ENCODE measurements at regions not wholly inside any gene's neighbourhood (a gene's known extent, or its start where the extent isn't known, plus 50 kb on each side); places are given as distances from the start of the nearest gene placed in this dataset.

GRCh38 chr4:22241415-22241814, 274.5 kb downstream of the ADGRA3 start:
- no CpG with 5 or more reads among the region's 2 CpGs for WGBS, 2 donors (ENCODE audit: extremely low coverage in 2 of 2, insufficient read length in 2 of 2, insufficient replicate concordance in 1 of 2)
- Histone ChIP-seq H4K91ac (ENCODE audit: low read depth, low read length, poor library complexity) (no peak overlapping the region), H3K4me2 (ENCODE audit: insufficient read depth, low read length, poor library complexity, severe bottlenecking) (no peak overlapping the region)

GRCh38 chr4:22240814-22241213, 275.1 kb downstream of the ADGRA3 start:
- H3K4me3 ChIP-seq (ENCODE audit: low read length in 2 of 2): no peak overlapping the region
- no peak overlapping the region for H3K14ac ChIP-seq (ENCODE audit: low read length)
- H2BK5ac ChIP-seq (ENCODE audit: low read length): no peak overlapping the region
- no peak overlapping the region for H3K4ac ChIP-seq (ENCODE audit: low read length)
- no CpG with 5 or more reads among the region's 4 CpGs for WGBS, 2 donors (ENCODE audit: extremely low coverage in 2 of 2, insufficient read length in 2 of 2, insufficient replicate concordance in 1 of 2)
- no peak overlapping the region for H2BK120ac ChIP-seq (ENCODE audit: low read depth, low read length)
- H3K9me3 ChIP-seq (replicated peaks in 1 of 2; ENCODE audit: control insufficient read depth in 2 of 2, insufficient read depth in 1 of 2, low read depth in 1 of 2, low read length in 2 of 2): no peaks in the 10 kb centered on the region
- no peak overlapping the region for H3K9ac ChIP-seq (ENCODE audit: low read depth, low read length, poor library complexity)
- H2BK15ac ChIP-seq (ENCODE audit: low read length): no peak overlapping the region
- no peak overlapping the region for H4K91ac ChIP-seq (ENCODE audit: low read depth, low read length, poor library complexity)
- H2AK5ac ChIP-seq (ENCODE audit: low read depth, low read length): no peak overlapping the region
- no peak for DNase-seq (ENCODE audit: low spot score)
- H3K36me3 ChIP-seq (replicated peaks in 1 of 2; ENCODE audit: control insufficient read depth in 2 of 2, insufficient read depth in 2 of 2, low read length in 2 of 2): no peaks in the 10 kb centered on the region
- H3K18ac ChIP-seq (ENCODE audit: low read length): no peak overlapping the region
- H3K79me1 ChIP-seq (ENCODE audit: low read depth, low read length): no peaks in the 10 kb centered on the region
- H3K23ac ChIP-seq (ENCODE audit: low read depth, low read length, poor library complexity): no peak overlapping the region
- peaks cover 3 to 5% of the 10 kb centered on the region in 2 donors for H3K4me1 ChIP-seq (ENCODE audit: control insufficient read depth in 2 of 2, insufficient read depth in 1 of 2, low read depth in 1 of 2, low read length in 2 of 2)
- no peak overlapping the region for H4K8ac ChIP-seq (ENCODE audit: low read depth, low read length)
- no peak overlapping the region for H3K4me2 ChIP-seq (ENCODE audit: insufficient read depth, low read length, poor library complexity, severe bottlenecking)
- no peak overlapping the region for H3K27ac ChIP-seq (replicated peaks; ENCODE audit: low read length)
- H2BK12ac ChIP-seq (ENCODE audit: low read length): no peak overlapping the region
- H2AFZ ChIP-seq (ENCODE audit: low read length): no peak overlapping the region
- no peaks in the 10 kb centered on the region for H3K27me3 ChIP-seq (ENCODE audit: control insufficient read depth in 3 of 3, insufficient read depth in 3 of 3, low read depth in 1 of 3, low read length in 3 of 3)

More at GRCh38 chr4:22241415-22241814, 274.5 kb downstream of the ADGRA3 start:
- Histone ChIP-seq H3K4me1 (ENCODE audit: control insufficient read depth in 2 of 2, insufficient read depth in 1 of 2, low read depth in 1 of 2, low read length in 2 of 2) (peaks cover 3% of the 10 kb centered on the region in 2 donors), H4K8ac (ENCODE audit: low read depth, low read length) (no peak overlapping the region), H2BK15ac (ENCODE audit: low read length) (no peak overlapping the region), H3K14ac (ENCODE audit: low read length) (no peak overlapping the region), H3K27me3 (ENCODE audit: control insufficient read depth in 3 of 3, insufficient read depth in 3 of 3, low read depth in 1 of 3, low read length in 3 of 3) (no peaks in the 10 kb centered on the region), H2BK12ac (ENCODE audit: low read length) (no peak overlapping the region), H3K27ac (replicated peaks; ENCODE audit: low read length) (no peak overlapping the region), H3K79me1 (ENCODE audit: low read depth, low read length) (no peaks in the 10 kb centered on the region), H3K23ac (ENCODE audit: low read depth, low read length, poor library complexity) (no peak overlapping the region), H3K4ac (ENCODE audit: low read length) (no peak overlapping the region), H3K4me3 (ENCODE audit: low read length in 2 of 2) (no peak overlapping the region), H3K18ac (ENCODE audit: low read length) (no peak overlapping the region), H3K9me3 (replicated peaks in 1 of 2; ENCODE audit: control insufficient read depth in 2 of 2, insufficient read depth in 1 of 2, low read depth in 1 of 2, low read length in 2 of 2) (no peaks in the 10 kb centered on the region), H2AFZ (ENCODE audit: low read length) (no peak overlapping the region), H3K9ac (ENCODE audit: low read depth, low read length, poor library complexity) (no peak overlapping the region), H2BK120ac (ENCODE audit: low read depth, low read length) (no peak overlapping the region), H2AK5ac (ENCODE audit: low read depth, low read length) (no peak overlapping the region), H2BK5ac (ENCODE audit: low read length) (no peak overlapping the region), H3K36me3 (replicated peaks in 1 of 2; ENCODE audit: control insufficient read depth in 2 of 2, insufficient read depth in 2 of 2, low read length in 2 of 2) (no peaks in the 10 kb centered on the region)
- DNase-seq (ENCODE audit: low spot score): no peak

DNA sequence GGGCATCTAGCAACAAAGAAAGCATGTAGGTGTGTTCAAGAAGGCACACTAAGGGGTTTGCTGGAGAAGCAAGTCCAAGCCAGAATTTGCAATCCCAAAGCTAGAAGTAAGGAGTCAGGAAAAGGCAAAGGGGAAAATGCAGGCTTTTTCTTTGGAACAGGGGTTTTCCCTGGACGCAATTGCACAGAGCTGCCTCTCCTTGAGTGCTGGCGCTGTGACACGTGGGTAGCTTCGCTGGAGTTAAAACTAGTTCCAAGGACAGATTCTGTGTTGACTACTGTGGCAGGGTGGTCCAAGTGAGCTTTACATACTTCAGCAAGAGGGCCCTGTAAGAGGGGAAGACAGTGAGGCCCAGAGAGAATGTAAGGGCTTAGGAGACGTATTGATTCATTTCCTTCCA, 277.1 kb downstream of the ADGRA3 start:
- H3K4me3 ChIP-seq (ENCODE audit: low read length in 2 of 2): no peak overlapping the region
- DNase-seq (ENCODE audit: low spot score): no peak
- H2BK5ac ChIP-seq (ENCODE audit: low read length): no peak overlapping the region
- no CpG with 5 or more reads among the region's 5 CpGs for WGBS, 2 donors (ENCODE audit: extremely low coverage in 2 of 2, insufficient read length in 2 of 2, insufficient replicate concordance in 1 of 2)
- H2BK120ac ChIP-seq (ENCODE audit: low read depth, low read length): no peak overlapping the region
- no peak overlapping the region for H3K14ac ChIP-seq (ENCODE audit: low read length)
- H4K8ac ChIP-seq (ENCODE audit: low read depth, low read length): no peak overlapping the region
- peaks cover 3 to 5% of the 10 kb centered on the region in 2 donors for H3K4me1 ChIP-seq (ENCODE audit: control insufficient read depth in 2 of 2, insufficient read depth in 1 of 2, low read depth in 1 of 2, low read length in 2 of 2)
- no peak overlapping the region for H3K9ac ChIP-seq (ENCODE audit: low read depth, low read length, poor library complexity)
- H4K91ac ChIP-seq (ENCODE audit: low read depth, low read length, poor library complexity): no peak overlapping the region
- no peak overlapping the region for H3K4me2 ChIP-seq (ENCODE audit: insufficient read depth, low read length, poor library complexity, severe bottlenecking)
- H2AFZ ChIP-seq (ENCODE audit: low read length): peak overlapping the region; percentile 61
- no peaks in the 10 kb centered on the region for H3K79me1 ChIP-seq (ENCODE audit: low read depth, low read length)
- no peak overlapping the region for H2AK5ac ChIP-seq (ENCODE audit: low read depth, low read length)
- H3K27me3 ChIP-seq (ENCODE audit: control insufficient read depth in 3 of 3, insufficient read depth in 3 of 3, low read depth in 1 of 3, low read length in 3 of 3): no peaks in the 10 kb centered on the region
- H3K9me3 ChIP-seq (replicated peaks in 1 of 2; ENCODE audit: control insufficient read depth in 2 of 2, insufficient read depth in 1 of 2, low read depth in 1 of 2, low read length in 2 of 2): no peaks in the 10 kb centered on the region
- no peak overlapping the region for H3K27ac ChIP-seq (replicated peaks; ENCODE audit: low read length)
- H3K18ac ChIP-seq (ENCODE audit: low read length): no peak overlapping the region
- no peak overlapping the region for H3K23ac ChIP-seq (ENCODE audit: low read depth, low read length, poor library complexity)
- H3K36me3 ChIP-seq (replicated peaks in 1 of 2; ENCODE audit: control insufficient read depth in 2 of 2, insufficient read depth in 2 of 2, low read length in 2 of 2): no peaks in the 10 kb centered on the region
- no peak overlapping the region for H2BK15ac ChIP-seq (ENCODE audit: low read length)
- no peak overlapping the region for H3K4ac ChIP-seq (ENCODE audit: low read length)
- no peak overlapping the region for H2BK12ac ChIP-seq (ENCODE audit: low read length)

DNA sequence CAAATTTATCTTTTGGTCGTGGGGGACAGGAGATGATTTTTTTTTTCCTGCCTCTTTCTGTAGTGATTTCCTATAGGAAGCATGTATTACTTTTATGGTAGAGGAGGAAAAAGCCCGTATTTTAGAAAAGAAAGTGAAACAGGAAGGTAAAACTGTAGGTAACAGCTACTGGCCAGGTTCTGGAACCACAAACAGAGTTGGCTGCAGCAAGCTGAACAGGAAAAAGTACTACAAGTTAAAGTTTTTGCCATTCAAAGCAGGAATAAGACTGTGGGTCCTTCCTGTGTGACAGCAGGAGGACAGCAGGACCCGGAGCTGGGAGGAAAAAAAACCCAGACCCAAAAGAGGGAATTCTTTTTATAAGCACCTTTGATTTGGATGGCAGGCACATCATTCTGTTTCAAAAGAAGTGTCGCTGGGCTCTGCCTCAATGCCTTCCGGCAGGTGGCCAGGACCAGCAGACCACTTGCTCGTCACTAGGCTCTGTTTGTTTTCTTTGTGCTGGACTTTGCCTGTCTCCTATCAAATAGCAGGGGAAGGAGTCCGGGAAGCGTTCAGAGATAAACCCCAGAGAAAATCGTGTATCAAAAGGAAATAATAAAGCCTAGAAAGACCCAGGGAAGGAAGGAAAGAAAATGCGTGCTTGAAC, 277.9 kb downstream of the ADGRA3 start:
- Histone ChIP-seq H3K27ac (replicated peaks; ENCODE audit: low read length) (no peak overlapping the region), H3K4me3 (ENCODE audit: low read length in 2 of 2) (no peak overlapping the region), H2BK12ac (ENCODE audit: low read length) (no peak overlapping the region)

More for the DNA sequence above, 277.9 kb downstream of the ADGRA3 start:
- Histone ChIP-seq H4K8ac (ENCODE audit: low read depth, low read length) (no peak overlapping the region), H3K14ac (ENCODE audit: low read length) (no peak overlapping the region), H2BK120ac (ENCODE audit: low read depth, low read length) (no peak overlapping the region), H3K4me2 (ENCODE audit: insufficient read depth, low read length, poor library complexity, severe bottlenecking) (no peak overlapping the region), H2BK5ac (ENCODE audit: low read length) (no peak overlapping the region), H2AK5ac (ENCODE audit: low read depth, low read length) (no peak overlapping the region), H3K9me3 (replicated peaks in 1 of 2; ENCODE audit: control insufficient read depth in 2 of 2, insufficient read depth in 1 of 2, low read depth in 1 of 2, low read length in 2 of 2) (no peaks in the 10 kb centered on the region), H3K27me3 (ENCODE audit: control insufficient read depth in 3 of 3, insufficient read depth in 3 of 3, low read depth in 1 of 3, low read length in 3 of 3) (no peaks in the 10 kb centered on the region), H3K79me1 (ENCODE audit: low read depth, low read length) (no peaks in the 10 kb centered on the region), H3K36me3 (replicated peaks in 1 of 2; ENCODE audit: control insufficient read depth in 2 of 2, insufficient read depth in 2 of 2, low read length in 2 of 2) (no peaks in the 10 kb centered on the region), H4K91ac (ENCODE audit: low read depth, low read length, poor library complexity) (no peak overlapping the region), H3K4me1 (ENCODE audit: control insufficient read depth in 2 of 2, insufficient read depth in 1 of 2, low read depth in 1 of 2, low read length in 2 of 2) (peaks cover 3 to 5% of the 10 kb centered on the region in 2 donors), H2AFZ (ENCODE audit: low read length) (peak overlapping the region; percentile 61), H3K9ac (ENCODE audit: low read depth, low read length, poor library complexity) (no peak overlapping the region), H3K23ac (ENCODE audit: low read depth, low read length, poor library complexity) (no peak overlapping the region), H3K4ac (ENCODE audit: low read length) (no peak overlapping the region), H3K18ac (ENCODE audit: low read length) (no peak overlapping the region), H2BK15ac (ENCODE audit: low read length) (no peak overlapping the region)
- DNase-seq (ENCODE audit: low spot score): no peak
- WGBS, 2 donors (ENCODE audit: extremely low coverage in 2 of 2, insufficient read length in 2 of 2, insufficient replicate concordance in 1 of 2): no CpG with 5 or more reads among the region's 10 CpGs

Data from neuronal stem cell (in vitro differentiated cells).